ENCODE measurements at regions not wholly inside any gene's neighbourhood (a gene's known extent, or its start where the extent isn't known, plus 50 kb on each side); places are given as distances from the start of the nearest gene placed in this dataset.

- no peak for DNase-seq (ENCODE audit: low spot score)
- intact Hi-C loops (cut with DNase I) = loop anchor here (5.0 kb wide), 1 partner anchor 954 kb away; no protein-coding TSS in a partner anchor
Measured at GRCh38 chr2:129301431-129301913, 678.0 kb upstream of the RAB6C start.

DNA sequence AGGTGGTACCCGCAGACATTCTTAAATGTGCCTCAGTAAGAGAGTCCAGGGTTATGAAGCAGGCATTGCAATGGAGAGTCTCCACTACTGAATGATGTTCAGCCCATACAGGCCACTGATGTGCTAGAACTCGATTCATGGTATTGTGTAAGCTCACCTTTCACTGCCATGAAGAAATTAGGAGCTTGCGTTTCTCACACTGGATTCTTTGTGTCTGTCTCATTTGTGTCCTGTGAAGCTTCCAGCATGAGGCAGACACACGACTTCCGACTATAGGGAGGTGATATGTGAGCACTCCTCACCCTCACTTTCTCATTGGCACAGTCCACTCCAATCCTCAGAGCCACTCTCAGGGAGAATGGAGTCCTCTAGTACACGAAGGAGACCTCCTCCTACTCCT lies 677.4 kb upstream of the RAB6C start:
- DNase-seq (ENCODE audit: low spot score) = no peak
- intact Hi-C loops (cut with DNase I) = loop anchor here (5.0 kb wide), 1 partner anchor 955 kb away; no protein-coding TSS in a partner anchor

DNA sequence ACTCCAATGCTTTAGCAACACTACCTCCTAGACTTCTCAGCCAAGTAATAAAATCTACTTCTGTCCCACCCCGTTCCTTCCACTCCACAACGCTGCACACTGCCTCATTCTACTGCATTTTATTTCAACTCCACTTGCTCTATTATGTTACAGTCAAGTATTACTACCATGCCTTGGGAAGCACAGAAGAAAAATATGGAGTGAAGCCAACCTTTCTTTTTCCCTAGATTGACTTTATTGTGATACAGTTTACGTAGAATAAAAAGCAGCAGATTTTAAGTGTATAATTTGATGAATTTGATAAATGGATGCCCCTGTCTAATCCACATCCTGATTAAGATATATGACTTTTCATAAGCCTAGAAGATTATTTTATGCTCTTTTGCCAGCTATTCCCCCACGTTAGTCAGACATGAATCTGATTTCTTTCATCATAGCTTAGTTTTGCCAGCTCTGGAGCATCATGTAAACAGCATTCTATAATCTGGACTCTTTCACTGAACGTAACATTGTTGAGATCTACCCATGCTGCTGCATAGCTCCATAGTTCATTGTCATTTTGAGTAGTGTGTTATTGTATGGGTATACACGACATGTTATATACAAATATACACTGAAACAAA lies 676.8 kb upstream of the RAB6C start:
- intact Hi-C loops (cut with DNase I) = loop anchor here (5.0 kb wide), 1 partner anchor 955 kb away; no protein-coding TSS in a partner anchor
- no peak for DNase-seq (ENCODE audit: low spot score)

GRCh38 chr2:129314120-129314519 lies 665.3 kb upstream of the RAB6C start:
- intact Hi-C loops (cut with DNase I) = no loop called here
- DNase-seq (ENCODE audit: low spot score) = no peak

DNA sequence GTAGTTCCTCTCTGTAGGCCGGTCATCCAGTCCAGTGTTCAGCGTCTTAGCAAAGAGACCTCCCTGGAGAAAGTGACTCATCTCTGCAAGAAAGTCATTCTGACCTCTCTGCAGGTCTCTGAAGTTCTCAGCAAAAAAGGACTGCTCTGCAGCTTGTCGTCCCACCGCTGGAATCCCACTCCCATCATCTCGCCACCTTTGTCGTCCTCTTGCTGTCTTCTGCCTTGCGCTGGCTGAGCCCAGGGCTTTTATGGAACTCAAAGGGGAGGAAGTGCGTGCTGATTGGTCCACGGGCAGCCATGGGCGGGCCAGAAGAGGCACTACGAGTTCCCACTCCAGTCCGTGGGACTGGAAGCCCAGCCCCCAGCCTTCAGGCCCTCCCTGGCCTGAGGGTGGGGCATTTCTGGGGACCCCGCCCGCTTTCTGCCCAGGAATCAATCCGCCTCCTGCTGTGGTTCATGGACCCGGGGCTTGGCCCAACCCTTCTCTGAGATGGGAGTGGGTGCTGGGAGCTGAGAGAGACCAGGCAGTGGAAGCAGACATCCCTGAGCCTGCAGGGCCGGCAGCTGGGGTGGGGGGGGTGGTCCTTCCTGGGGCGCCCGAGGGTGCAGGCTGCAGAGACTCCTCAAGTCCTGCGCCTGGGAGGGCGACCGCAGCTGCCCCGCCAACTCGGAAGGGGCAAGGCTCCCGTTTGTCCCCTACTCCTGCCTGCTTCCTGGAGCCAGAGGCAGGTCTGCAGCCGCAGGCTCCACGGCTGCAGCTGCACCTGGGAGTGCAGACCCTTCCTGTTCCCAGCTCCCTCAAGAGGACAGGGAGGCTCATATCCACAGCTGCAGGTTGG lies 660.7 kb upstream of the RAB6C start:
- intact Hi-C loops (cut with DNase I) = no loop called here
- DNase-seq (ENCODE audit: low spot score) = no peak

DNA sequence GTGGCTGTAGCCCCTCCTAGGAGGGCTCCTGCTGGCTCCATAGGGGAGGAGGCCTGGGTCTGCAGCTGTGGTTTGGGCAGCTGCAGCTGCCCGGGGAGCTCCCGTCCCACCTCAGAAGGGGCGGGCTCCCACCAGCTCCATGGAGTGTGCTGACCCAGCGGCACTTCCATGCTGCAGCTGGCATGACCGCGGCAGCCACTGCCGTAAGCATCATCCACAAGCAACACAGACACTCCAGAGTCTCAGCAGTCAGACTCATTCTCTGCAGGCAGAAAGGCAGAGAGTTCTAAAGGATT lies 660.1 kb upstream of the RAB6C start:
- DNase-seq (ENCODE audit: low spot score) = no peak
- intact Hi-C loops (cut with DNase I) = no loop called here

GRCh38 chr2:129320288-129320687 lies 659.2 kb upstream of the RAB6C start:
- intact Hi-C loops (cut with DNase I) = no loop called here
- DNase-seq (ENCODE audit: low spot score) = no peak

DNA sequence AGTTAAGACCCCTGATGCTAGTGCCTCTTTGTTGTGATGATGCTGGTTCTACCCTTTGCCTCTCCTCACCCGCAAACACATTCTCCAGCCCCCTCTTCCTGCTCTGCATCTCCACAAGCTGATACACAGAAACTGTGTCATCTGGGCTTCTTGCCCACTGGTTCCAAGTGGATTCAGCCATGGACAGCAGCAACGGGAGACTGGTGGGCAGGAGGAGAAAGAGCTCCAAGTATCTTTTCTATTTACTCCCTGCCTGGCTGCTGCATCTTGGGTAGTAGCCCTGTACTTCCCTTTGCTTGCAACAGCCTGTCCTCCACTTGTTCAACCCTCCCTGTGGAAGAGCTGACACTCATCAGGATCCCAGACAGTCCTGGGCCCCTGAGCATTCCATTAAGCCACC lies 655.1 kb upstream of the RAB6C start:
- intact Hi-C loops (cut with DNase I) = no loop called here
- DNase-seq (ENCODE audit: low spot score) = no peak

GRCh38 chr2:129325151-129325550 lies 654.3 kb upstream of the RAB6C start:
- DNase-seq (ENCODE audit: low spot score) = no peak
- intact Hi-C loops (cut with DNase I) = no loop called here

DNA sequence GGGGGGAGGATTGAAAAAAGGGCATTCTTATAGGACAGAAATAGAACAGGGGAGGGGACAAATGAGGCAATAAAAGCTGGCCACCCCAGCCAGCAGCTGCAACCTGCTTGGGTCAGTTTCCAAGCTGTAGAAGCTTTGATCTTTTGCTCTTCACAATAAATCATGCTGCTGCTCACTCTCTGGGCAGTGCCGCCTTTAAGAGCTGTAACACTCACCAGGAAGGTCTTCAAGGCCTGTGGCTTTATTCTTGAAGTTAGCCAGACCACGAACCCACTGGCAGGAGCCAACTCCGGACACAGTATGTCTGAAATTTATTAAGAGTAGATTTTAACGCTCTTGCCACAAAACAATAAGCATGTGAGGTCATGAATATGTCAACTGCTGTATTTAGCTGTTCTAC lies 649.9 kb upstream of the RAB6C start:
- intact Hi-C loops (cut with DNase I) = no loop called here

GRCh38 chr2:129330504-129330903 lies 649.0 kb upstream of the RAB6C start:
- intact Hi-C loops (cut with DNase I) = no loop called here
- no peak for DNase-seq (ENCODE audit: low spot score)

More for the DNA sequence above, 649.9 kb upstream of the RAB6C start:
- no peak for DNase-seq (ENCODE audit: low spot score)

DNA sequence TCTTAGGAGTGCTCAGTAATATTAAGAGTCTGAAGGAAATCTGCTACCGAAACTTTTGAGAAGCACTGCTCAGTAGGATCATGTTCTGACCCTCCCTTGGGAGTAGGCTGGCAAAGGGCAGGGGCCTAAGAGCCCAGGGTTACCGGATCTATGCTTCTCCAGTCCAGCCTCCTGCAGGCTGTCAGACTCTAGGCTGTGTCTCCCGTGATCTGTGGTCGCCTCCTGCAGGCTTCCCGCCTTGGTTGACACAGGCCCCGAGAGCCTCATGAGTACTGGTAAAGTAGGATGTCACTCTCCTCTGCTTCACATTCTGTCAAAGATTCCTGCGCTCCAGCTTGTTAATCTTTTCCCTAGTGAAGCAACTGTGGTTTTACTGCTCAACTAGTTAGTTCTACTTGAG lies 647.8 kb upstream of the RAB6C start:
- no peak for DNase-seq (ENCODE audit: low spot score)
- intact Hi-C loops (cut with DNase I) = no loop called here

DNA sequence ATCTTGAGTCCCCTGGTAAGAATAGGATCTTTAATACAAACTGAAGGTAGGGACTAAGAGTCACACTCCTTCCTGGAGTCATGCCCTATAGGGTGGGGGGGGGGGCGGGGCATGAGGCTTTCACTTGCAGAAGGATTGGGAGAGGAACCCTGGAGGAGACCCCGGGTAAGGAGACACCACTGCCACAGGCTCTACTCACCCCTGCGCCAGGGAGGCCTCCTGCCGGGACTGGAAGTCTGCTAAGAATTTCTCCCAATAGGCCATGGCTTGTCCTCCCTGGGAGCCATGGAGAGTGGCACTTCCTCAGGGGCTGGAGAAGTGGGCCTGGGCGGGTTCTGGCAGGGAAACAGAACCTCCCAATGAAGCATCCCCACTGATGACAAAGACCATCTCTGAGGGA lies 645.3 kb upstream of the RAB6C start:
- intact Hi-C loops (cut with DNase I) = no loop called here
- no peak for DNase-seq (ENCODE audit: low spot score)

GRCh38 chr2:129334696-129335410 lies 644.6 kb upstream of the RAB6C start:
- intact Hi-C loops (cut with DNase I) = no loop called here
- no peak for DNase-seq (ENCODE audit: low spot score)

DNA sequence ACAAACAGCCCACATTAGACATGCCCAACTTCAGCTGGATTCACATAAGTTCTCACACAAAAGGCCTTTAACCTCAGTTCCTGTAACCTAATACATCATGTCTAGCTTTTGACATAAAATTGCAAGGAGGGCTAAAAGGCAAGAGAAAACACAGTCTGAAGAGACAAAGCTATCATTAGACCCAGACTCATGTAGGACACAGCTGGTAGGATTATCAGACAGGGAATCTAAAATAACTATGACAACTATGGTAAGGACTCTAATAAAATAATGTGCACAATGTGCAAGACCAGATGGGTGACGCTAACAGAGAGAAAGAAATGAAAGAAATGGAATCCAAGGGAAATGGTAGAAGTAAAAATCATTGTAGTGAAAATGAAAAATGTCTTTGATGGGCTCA lies 643.2 kb upstream of the RAB6C start:
- intact Hi-C loops (cut with DNase I) = no loop called here
- DNase-seq (ENCODE audit: low spot score) = no peak

DNA sequence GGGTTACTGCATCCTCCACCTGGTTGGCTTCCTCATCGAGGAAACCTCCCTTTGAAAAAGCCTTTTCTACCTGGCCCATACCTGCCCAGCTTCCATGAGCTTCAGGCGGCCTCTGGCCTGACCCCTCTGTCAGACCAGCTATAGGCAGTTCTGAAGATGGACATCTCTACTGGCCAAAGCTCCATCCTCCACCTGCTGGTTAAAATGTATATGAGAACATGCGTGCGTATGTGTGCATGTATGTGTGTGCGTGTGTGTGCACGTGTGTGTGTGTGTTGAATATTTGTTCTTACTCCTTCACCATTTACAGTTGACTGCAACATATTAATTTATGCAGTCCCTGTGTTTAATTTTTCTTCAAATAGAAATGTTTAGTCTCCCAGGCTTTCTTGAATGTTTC lies 642.4 kb upstream of the RAB6C start:
- no peak for DNase-seq (ENCODE audit: low spot score)
- intact Hi-C loops (cut with DNase I) = no loop called here

DNA sequence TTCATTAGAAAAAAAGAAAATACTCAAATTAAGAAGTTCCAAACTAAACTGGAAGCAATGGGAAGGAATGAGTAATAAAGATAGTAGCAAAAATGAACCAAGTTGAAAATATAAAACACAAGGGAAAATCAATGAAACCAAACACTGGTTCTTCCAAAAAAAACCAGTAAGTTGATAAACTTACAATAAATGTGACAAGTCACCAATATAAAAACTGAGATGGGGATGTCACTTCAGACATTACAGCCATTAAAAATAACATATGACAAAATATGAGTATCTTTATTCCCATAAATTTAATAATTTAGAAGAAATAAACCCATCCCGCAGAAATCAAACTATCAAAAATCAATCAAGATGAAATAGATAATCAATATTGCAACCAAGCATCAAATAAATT lies 633.9 kb upstream of the RAB6C start:
- no peak for DNase-seq (ENCODE audit: low spot score)
- intact Hi-C loops (cut with DNase I) = no loop called here

GRCh38 chr2:129347486-129348217 lies 631.8 kb upstream of the RAB6C start:
- intact Hi-C loops (cut with DNase I) = no loop called here
- no peak for DNase-seq (ENCODE audit: low spot score)

- intact Hi-C loops (cut with DNase I) = no loop called here
- no peak for DNase-seq (ENCODE audit: low spot score)
Measured at GRCh38 chr2:129354631-129355030, 624.8 kb upstream of the RAB6C start.

DNA sequence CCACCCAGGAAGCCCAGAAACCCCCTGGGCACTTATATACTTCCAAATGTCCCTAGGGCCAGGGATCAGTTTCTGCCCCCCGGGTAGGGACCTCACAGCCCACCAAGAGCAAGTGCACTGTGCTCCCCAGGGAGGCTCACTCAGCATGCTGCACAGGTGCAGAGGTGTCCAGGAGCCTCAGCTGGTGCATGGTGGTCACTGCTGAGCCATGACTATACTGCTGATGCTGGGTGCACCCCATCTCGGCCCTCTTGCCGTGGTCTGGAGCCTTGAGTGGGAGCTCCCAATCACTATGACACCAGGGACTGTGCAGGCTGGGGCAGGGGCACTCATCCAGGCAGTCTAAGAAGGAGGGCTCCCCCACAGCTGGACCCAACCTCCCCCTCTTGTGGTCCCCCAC lies 617.8 kb upstream of the RAB6C start:
- intact Hi-C loops (cut with DNase I) = no loop called here

More for the DNA sequence above, 617.8 kb upstream of the RAB6C start:
- DNase-seq (ENCODE audit: low spot score) = no peak
